NCI-H510A (cell line): ENCODE measurements at regions not wholly inside any gene's neighbourhood (a gene's known extent, or its start where the extent isn't known, plus 50 kb on each side); places are given as distances from the start of the nearest gene placed in this dataset.

ENCODE experiments used
- DNase-seq: peaks from one replicate; lab custom pipeline; 2025; lab: John Stamatoyannopoulos, UW

- no peak for DNase-seq
These were observed 236.1 kb downstream of the C12orf50 start for GRCh38 chr12:87793131-87793530.

GRCh38 chr12:87784350-87784749 lies 244.9 kb downstream of the C12orf50 start:
- peak; percentile 43 for DNase-seq

GRCh38 chr12:87783467-87783866 lies 245.7 kb downstream of the C12orf50 start:
- DNase-seq = no peak

GRCh38 chr12:87782838-87783237 lies 246.4 kb downstream of the C12orf50 start:
- DNase-seq = no peak

GRCh38 chr12:87779858-87780498 lies 249.2 kb downstream of the C12orf50 start:
- DNase-seq = no peak

GRCh38 chr12:87779016-87779415 lies 250.2 kb downstream of the C12orf50 start:
- DNase-seq = no peak

- DNase-seq = no peak
These were observed 251.1 kb downstream of the C12orf50 start for GRCh38 chr12:87778065-87778464.

- DNase-seq = no peak
These were observed 253.4 kb downstream of the C12orf50 start for GRCh38 chr12:87775784-87776183.

- no peak for DNase-seq
These were observed 254.2 kb downstream of the C12orf50 start for GRCh38 chr12:87775051-87775450.

- no peak for DNase-seq
These were observed 256.8 kb downstream of the C12orf50 start for GRCh38 chr12:87772401-87772800.

GRCh38 chr12:87768501-87769287 lies 260.5 kb downstream of the C12orf50 start:
- no peak for DNase-seq

GRCh38 chr12:87766044-87766443 lies 263.2 kb downstream of the C12orf50 start:
- DNase-seq = no peak

- no peak for DNase-seq
These were observed 268.3 kb downstream of the C12orf50 start for GRCh38 chr12:87760943-87761342.

- DNase-seq = no peak
These were observed 270.9 kb downstream of the C12orf50 start for GRCh38 chr12:87758271-87758670.

- DNase-seq = no peak
These were observed 272.5 kb downstream of the C12orf50 start for GRCh38 chr12:87756721-87757120.

GRCh38 chr12:87756111-87756510 lies 273.1 kb downstream of the C12orf50 start:
- DNase-seq = no peak

GRCh38 chr12:87728931-87729593 lies 300.1 kb downstream of the C12orf50 start:
- no peak for DNase-seq

GRCh38 chr12:87720967-87721366 lies 308.2 kb downstream of the C12orf50 start:
- no peak for DNase-seq

- no peak for DNase-seq
These were observed 324.8 kb downstream of the C12orf50 start for GRCh38 chr12:87704374-87704773.

- DNase-seq = no peak
These were observed 338.9 kb downstream of the C12orf50 start for GRCh38 chr12:87690236-87690810.

GRCh38 chr12:87689196-87689595 lies 340.0 kb downstream of the C12orf50 start:
- DNase-seq = no peak

- no peak for DNase-seq
These were observed 341.8 kb downstream of the C12orf50 start for GRCh38 chr12:87687362-87687761.

- no peak for DNase-seq
These were observed 343.5 kb downstream of the C12orf50 start for GRCh38 chr12:87685696-87686095.
